CD14-positive monocyte (primary cell): ENCODE measurements at regions not wholly inside any gene's neighbourhood (a gene's known extent, or its start where the extent isn't known, plus 50 kb on each side); places are given as distances from the start of the nearest gene placed in this dataset.

Source experiments
- DNase-seq, 3 donors: peaks; one replicate each; pipeline ENCODE4 v3.0.0-alpha.2; 2011 to 2022
- H2AFZ ChIP-seq: 2 replicates; pipeline ENCODE4 v1.6.0; 2012; ENCODE audit warnings: mild to moderate bottlenecking, low read depth, low read length, inconsistent platforms; ENCODE audit not compliant: insufficient read depth, poor library complexity, severe bottlenecking
- H3K27ac ChIP-seq, 2 donors: 1 replicate in 1 of 2; 2 replicates in 1 of 2; pipeline ENCODE4 v1.5.1; 2012 to 2013; ENCODE audit warnings: low read length in 2 of 2, control low read depth in 1 of 2, inconsistent platforms in 1 of 2, low read depth in 1 of 2, mild to moderate bottlenecking in 1 of 2
- H3K27me3 ChIP-seq, 2 donors: one replicate each; pipeline versions ENCODE4 v1.6.0 to v1.6.1; 2011 to 2013; ENCODE audit warnings: low read length in 2 of 2; ENCODE audit not compliant: control insufficient read depth in 2 of 2, insufficient read depth in 2 of 2
- H3K36me3 ChIP-seq, 2 donors: replicated peaks in 1 of 2; 1 replicate in 1 of 2; 2 replicates in 1 of 2; pipeline versions ENCODE4 v1.5.1 to v1.6.1; 2012 to 2013; ENCODE audit warnings: low read length in 2 of 2, control low read depth in 1 of 2, inconsistent platforms in 1 of 2, mild to moderate bottlenecking in 1 of 2; ENCODE audit not compliant: insufficient read depth in 2 of 2, control insufficient read depth in 1 of 2
- H3K4me1 ChIP-seq, 2 donors: 1 replicate in 1 of 2; 2 replicates in 1 of 2; pipeline versions ENCODE4 v1.5.1 to v1.6.1; 2012 to 2013; ENCODE audit warnings: low read length in 2 of 2, control low read depth in 1 of 2, inconsistent platforms in 1 of 2, mild to moderate bottlenecking in 1 of 2, moderate library complexity in 1 of 2; ENCODE audit not compliant: insufficient read depth in 2 of 2, control insufficient read depth in 1 of 2
- H3K4me2 ChIP-seq: replicated peaks from 2 replicates; pipeline ENCODE3; 2012; ENCODE audit warnings: low read length, moderate library complexity, mild to moderate bottlenecking; ENCODE audit not compliant: poor library complexity, severe bottlenecking; ENCODE audit errors: extremely low read depth
- H3K4me3 ChIP-seq, 3 experiments: fragments of 200-600 bp in 1 of 3; sonication (generic) in 1 of 3; replicated peaks in 1 of 3; 1 replicate in 2 of 3; 2 replicates in 1 of 3; pipeline ENCODE4 v1.5.1; 2011 to 2013; ENCODE audit warnings: low read length in 3 of 3, mild to moderate bottlenecking in 3 of 3, control low read depth in 2 of 3, low read depth in 2 of 3, inconsistent platforms in 1 of 3, moderate library complexity in 1 of 3
- H3K79me2 ChIP-seq: 2 replicates; pipeline ENCODE4 v1.6.0; 2012; ENCODE audit warnings: mild to moderate bottlenecking, control low read depth, inconsistent platforms, low read length, moderate library complexity; ENCODE audit not compliant: insufficient read depth
- H3K9ac ChIP-seq: 2 replicates; pipeline ENCODE4 v1.6.0; 2017; ENCODE audit warnings: low read length, mild to moderate bottlenecking; ENCODE audit not compliant: insufficient read depth, poor library complexity, severe bottlenecking
- H3K9me3 ChIP-seq, 2 donors: replicated peaks in 1 of 2; 1 replicate in 1 of 2; 2 replicates in 1 of 2; pipeline versions ENCODE4 v1.5.1 to v1.6.1; 2012 to 2013; ENCODE audit warnings: low read length in 2 of 2, control low read depth in 1 of 2; ENCODE audit not compliant: control insufficient read depth in 1 of 2, insufficient read depth in 1 of 2
- H4K20me1 ChIP-seq: 2 replicates; pipeline ENCODE4 v1.6.0; 2012; ENCODE audit warnings: mild to moderate bottlenecking, low read length, control low read depth, moderate library complexity; ENCODE audit not compliant: insufficient read depth
- H3K27ac Mint-ChIP-seq, 7 donors: one replicate each; pipeline ENCODE4 v1.8.0; 2020; ENCODE audit warnings: mild to moderate bottlenecking in 7 of 7, mixed read lengths in 7 of 7, moderate library complexity in 6 of 7, inconsistent platforms in 2 of 7
- H3K27me3 Mint-ChIP-seq, 3 donors: one replicate each; pipeline ENCODE4 v1.8.0; 2021 to 2022; ENCODE audit warnings: low read depth in 3 of 3, mild to moderate bottlenecking in 3 of 3, mixed read lengths in 3 of 3, moderate library complexity in 3 of 3, inconsistent platforms in 1 of 3
- H3K36me3 Mint-ChIP-seq, 2 donors: one replicate each; pipeline ENCODE4 v1.8.0; 2020; ENCODE audit warnings: mixed read lengths in 2 of 2, inconsistent platforms in 1 of 2, mild to moderate bottlenecking in 1 of 2
- H3K4me1 Mint-ChIP-seq: one replicate; pipeline ENCODE4 v1.8.0; 2020; ENCODE audit warnings: mild to moderate bottlenecking, mixed read lengths
- H3K4me3 Mint-ChIP-seq, 2 donors: one replicate each; pipeline ENCODE4 v1.8.0; 2020; ENCODE audit warnings: mild to moderate bottlenecking in 2 of 2, mixed read lengths in 2 of 2, moderate library complexity in 1 of 2
- H3K9me3 Mint-ChIP-seq, 7 donors: one replicate each; pipeline ENCODE4 v1.8.0; 2020 to 2022; ENCODE audit warnings: mixed read lengths in 7 of 7, mild to moderate bottlenecking in 6 of 7, moderate library complexity in 6 of 7, inconsistent platforms in 2 of 7
- CTCF ChIP-seq: fragments of 200-600 bp; IDR thresholded peaks from one replicate; pipeline ENCODE4 v1.8.0; 2022; ENCODE audit warnings: antibody characterized with exemption, mild to moderate bottlenecking
- WGBS: methylation state at CpG from one replicate; pipeline ENCODE4 v1.1.5; 2013; ENCODE audit warnings: missing lambda C conversion rate; ENCODE audit not compliant: insufficient coverage; 5-methylcytosine and 5-hydroxymethylcytosine counted together
- intact Hi-C, 2 donors: fragments of 100-400 bp; cut with micrococcal nuclease; formaldehyde crosslinking; loops; one replicate each; pipeline versions ENCODE4 v1.15.0 to v1.15.1; 2023

GRCh38 chr2:200221055-200221955 lies 85.2 kb upstream of the SPATS2L start:
- H3K4me3 ChIP-seq = no peak overlapping the region
- H4K20me1 ChIP-seq = no peaks in the 10 kb centered on the region
- H3K4me1 ChIP-seq = peaks cover 6 to 10% of the 10 kb centered on the region in 2 donors
- H3K36me3 ChIP-seq = no peaks in the 10 kb centered on the region
- peaks cover 12% of the 10 kb centered on the region for H3K4me1 Mint-ChIP-seq
- no peak overlapping the region for H3K27ac Mint-ChIP-seq
- no peak overlapping the region for H2AFZ ChIP-seq
- no peaks in the 10 kb centered on the region for H3K27me3 Mint-ChIP-seq
- no peaks in the 10 kb centered on the region for H3K27me3 ChIP-seq
- H3K9me3 Mint-ChIP-seq = peaks cover 0 to 6% (median 2%) of the 10 kb centered on the region in 7 donors
- intact Hi-C loops = no loop called here
- H3K79me2 ChIP-seq = no peaks in the 10 kb centered on the region
- H3K27ac ChIP-seq = no peak overlapping the region
- no peaks in the 10 kb centered on the region for H3K9me3 ChIP-seq
- no peak overlapping the region for H3K4me3 Mint-ChIP-seq
- H3K9ac ChIP-seq = no peak overlapping the region
- no peak for TF ChIP-seq CTCF
- DNase-seq = no peak
- no peak overlapping the region for H3K4me2 ChIP-seq
- no peaks in the 10 kb centered on the region for H3K36me3 Mint-ChIP-seq
- WGBS = 95% methylated on average over 4 of the region's 4 CpGs

- intact Hi-C loops = no loop called here
- Histone ChIP-seq H3K4me3 (no peak overlapping the region), H3K4me2 (no peak overlapping the region), H3K4me1 (no peaks in the 10 kb centered on the region), H2AFZ (no peak overlapping the region), H3K9me3 (no peaks in the 10 kb centered on the region), H3K9ac (no peak overlapping the region), H3K79me2 (no peaks in the 10 kb centered on the region), H4K20me1 (no peaks in the 10 kb centered on the region), H3K36me3 (no peaks in the 10 kb centered on the region), H3K27ac (no peak overlapping the region), H3K27me3 (no peaks in the 10 kb centered on the region)
- DNase-seq = no peak
- Mint-ChIP-seq H3K4me3 (no peak overlapping the region), H3K27ac (no peak overlapping the region), H3K4me1 (peaks cover 8% of the 10 kb centered on the region), H3K36me3 (no peaks in the 10 kb centered on the region), H3K9me3 (peaks cover 0 to 6% (median 2%) of the 10 kb centered on the region in 7 donors), H3K27me3 (no peaks in the 10 kb centered on the region)
- no peak for TF ChIP-seq CTCF
- WGBS = 67% methylated on average over 3 of the region's 7 CpGs
Observed at GRCh38 chr2:200222791-200223190, 83.7 kb upstream of the SPATS2L start.
